Left ventricle myocardium inferior (tissue), 1 donor: ENCODE measurements at regions not wholly inside any gene's neighbourhood (a gene's known extent, or its start where the extent isn't known, plus 50 kb on each side); places are given as distances from the start of the nearest gene placed in this dataset.
A peak's percentile ranks its signal among the peaks of the same experiment; 100 is the strongest.

Experiments used
- DNase-seq: peaks from one replicate; pipeline ENCODE4 v3.0.0-alpha.2; 2020
- H3K27ac ChIP-seq: fragments of 200-600 bp; replicated peaks from 2 replicates; pipeline ENCODE4 v1.8.0; 2021
- H3K27me3 ChIP-seq: fragments of 200-600 bp; 2 replicates; pipeline ENCODE4 v1.8.0; 2021; ENCODE audit warnings: low read depth
- H3K36me3 ChIP-seq: fragments of 200-600 bp; 2 replicates; pipeline ENCODE4 v1.8.0; 2021
- H3K4me1 ChIP-seq: fragments of 200-600 bp; 2 replicates; pipeline ENCODE4 v1.8.0; 2021
- H3K4me3 ChIP-seq: fragments of 200-600 bp; 2 replicates; pipeline ENCODE4 v1.8.0; 2021; ENCODE audit warnings: mild to moderate bottlenecking, moderate library complexity
- H3K9me3 ChIP-seq: fragments of 200-600 bp; replicated peaks from 2 replicates; pipeline ENCODE4 v1.8.0; 2021
- CTCF ChIP-seq: fragments of 200-600 bp; IDR thresholded peaks from 2 replicates; pipeline ENCODE4 v1.8.0; 2021; ENCODE audit warnings: antibody characterized with exemption, mild to moderate bottlenecking, borderline replicate concordance
- intact Hi-C: fragments of 100-400 bp; cut with micrococcal nuclease; formaldehyde crosslinking; loops from one replicate; pipeline ENCODE4 v1.11.0; 2022
- donor health status: DM: no; HTN: yes; CAD: no; lungs with severe emphysema.

DNA sequence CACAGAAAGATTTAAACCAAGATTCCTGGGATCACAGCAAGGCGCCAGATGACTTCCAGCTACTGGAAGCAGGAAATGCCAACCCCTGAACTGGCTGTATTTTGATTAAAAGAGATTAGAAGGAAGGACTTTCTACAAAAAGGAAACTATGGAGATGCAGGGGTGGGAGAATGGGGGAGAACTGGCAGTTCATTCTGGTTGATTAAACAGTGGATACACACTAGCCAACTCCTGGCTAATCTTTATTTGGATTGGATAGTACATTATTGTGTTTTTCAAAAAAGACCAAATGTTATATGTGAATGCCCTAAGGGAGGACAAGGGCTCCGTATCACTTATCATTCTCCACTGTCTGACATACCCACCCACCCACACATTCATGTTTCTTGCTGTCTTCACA lies 93.2 kb downstream of the CDO1 start:
- H3K36me3 ChIP-seq, result no peaks in the 10 kb centered on the region
- H3K4me1 ChIP-seq, result no peaks in the 10 kb centered on the region
- no peak for TF ChIP-seq CTCF
- H3K27me3 ChIP-seq, result peaks cover 6% of the 10 kb centered on the region
- intact Hi-C loops, result no loop called here
- no peak overlapping the region for H3K27ac ChIP-seq
- no peak for DNase-seq
- no peak overlapping the region for H3K4me3 ChIP-seq
- H3K9me3 ChIP-seq, result no peaks in the 10 kb centered on the region

- no peak overlapping the region for H3K4me3 ChIP-seq
- no peaks in the 10 kb centered on the region for H3K36me3 ChIP-seq
- peaks cover 6% of the 10 kb centered on the region for H3K27me3 ChIP-seq
- no peak for TF ChIP-seq CTCF
- intact Hi-C loops, result no loop called here
- no peak overlapping the region for H3K27ac ChIP-seq
- DNase-seq, result no peak
- H3K4me1 ChIP-seq, result no peaks in the 10 kb centered on the region
- no peaks in the 10 kb centered on the region for H3K9me3 ChIP-seq
Measured at GRCh38 chr5:115720888-115721287, 95.1 kb upstream of the TMED7 start.

DNA sequence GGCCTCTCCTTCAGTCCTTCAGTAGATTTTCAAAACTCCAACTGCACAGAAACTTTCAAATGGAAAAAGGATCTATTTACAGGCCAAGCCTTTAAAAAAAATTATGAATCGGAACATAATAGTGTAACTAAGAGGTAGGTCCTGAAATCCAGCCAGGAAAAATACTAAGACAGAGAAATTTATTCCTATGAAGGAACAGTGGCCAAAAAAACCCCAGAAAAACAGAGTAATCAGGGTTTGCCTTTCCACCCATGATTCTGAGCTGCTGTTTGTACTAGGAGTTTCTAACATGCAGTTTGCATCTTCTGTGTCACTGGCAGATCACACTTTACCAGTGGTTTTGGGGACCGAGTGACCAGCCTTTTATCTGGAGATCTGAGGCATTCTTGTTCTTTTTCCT lies 93.1 kb upstream of the TMED7 start:
- Histone ChIP-seq H3K4me1 (no peaks in the 10 kb centered on the region), H3K27me3 (no peaks in the 10 kb centered on the region), H3K27ac (peak overlapping the region; percentile 5), H3K9me3 (no peaks in the 10 kb centered on the region), H3K4me3 (no peak overlapping the region), H3K36me3 (no peaks in the 10 kb centered on the region)
- intact Hi-C loops, result no loop called here
- TF ChIP-seq CTCF, result no peak
- DNase-seq, result no peak

GRCh38 chr5:115713408-115713807 lies 87.6 kb upstream of the TMED7 start:
- no peak overlapping the region for H3K27ac ChIP-seq
- no peaks in the 10 kb centered on the region for H3K4me1 ChIP-seq
- peaks cover 7% of the 10 kb centered on the region for H3K9me3 ChIP-seq
- H3K4me3 ChIP-seq, result no peak overlapping the region
- intact Hi-C loops, result no loop called here
- no peak for TF ChIP-seq CTCF
- H3K36me3 ChIP-seq, result no peaks in the 10 kb centered on the region
- H3K27me3 ChIP-seq, result no peaks in the 10 kb centered on the region
- no peak for DNase-seq

GRCh38 chr5:115709585-115709984 lies 83.7 kb upstream of the TMED7 start:
- no peaks in the 10 kb centered on the region for H3K36me3 ChIP-seq
- H3K4me3 ChIP-seq, result no peak overlapping the region
- TF ChIP-seq CTCF, result no peak
- no peaks in the 10 kb centered on the region for H3K27me3 ChIP-seq
- peaks cover 7% of the 10 kb centered on the region for H3K9me3 ChIP-seq
- no peak for DNase-seq
- no peak overlapping the region for H3K27ac ChIP-seq
- no peaks in the 10 kb centered on the region for H3K4me1 ChIP-seq
- intact Hi-C loops, result no loop called here
